ENCODE measurements at regions not wholly inside any gene's neighbourhood (a gene's known extent, or its start where the extent isn't known, plus 50 kb on each side); places are given as distances from the start of the nearest gene placed in this dataset.
"Not testable (repeated sequence)": the region's sequence is repeated elsewhere in the genome, so short reads cannot be mapped to it uniquely, and the experiment has no call there.

DNA sequence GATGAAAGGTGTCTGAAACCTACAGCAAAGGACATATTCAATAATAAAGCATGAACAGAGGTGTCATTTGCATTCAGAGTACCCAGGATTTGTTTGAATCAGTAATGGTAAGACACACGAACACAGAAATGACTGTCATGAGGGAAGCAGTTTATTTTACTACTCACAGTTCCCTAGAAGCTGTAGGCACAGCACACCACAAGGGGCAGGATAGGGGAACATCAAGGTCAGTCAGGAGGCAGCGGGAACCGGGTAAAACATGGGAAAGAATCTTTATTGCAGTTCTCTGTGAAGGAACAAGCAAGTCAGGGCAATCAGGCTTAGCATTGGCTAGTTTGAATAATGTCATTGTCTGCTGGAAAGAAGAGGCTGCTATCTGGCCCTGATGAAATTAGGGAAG, 70.2 kb upstream of the PDSS1 start:
- peak in 1 of 2 donors; percentile 21 for DNase-seq (ENCODE audit: low read depth in 1 of 2, low spot score in 1 of 2)
- H3K36me3 ChIP-seq = no peaks in the 10 kb centered on the region
- TF ChIP-seq, protein P1, sequence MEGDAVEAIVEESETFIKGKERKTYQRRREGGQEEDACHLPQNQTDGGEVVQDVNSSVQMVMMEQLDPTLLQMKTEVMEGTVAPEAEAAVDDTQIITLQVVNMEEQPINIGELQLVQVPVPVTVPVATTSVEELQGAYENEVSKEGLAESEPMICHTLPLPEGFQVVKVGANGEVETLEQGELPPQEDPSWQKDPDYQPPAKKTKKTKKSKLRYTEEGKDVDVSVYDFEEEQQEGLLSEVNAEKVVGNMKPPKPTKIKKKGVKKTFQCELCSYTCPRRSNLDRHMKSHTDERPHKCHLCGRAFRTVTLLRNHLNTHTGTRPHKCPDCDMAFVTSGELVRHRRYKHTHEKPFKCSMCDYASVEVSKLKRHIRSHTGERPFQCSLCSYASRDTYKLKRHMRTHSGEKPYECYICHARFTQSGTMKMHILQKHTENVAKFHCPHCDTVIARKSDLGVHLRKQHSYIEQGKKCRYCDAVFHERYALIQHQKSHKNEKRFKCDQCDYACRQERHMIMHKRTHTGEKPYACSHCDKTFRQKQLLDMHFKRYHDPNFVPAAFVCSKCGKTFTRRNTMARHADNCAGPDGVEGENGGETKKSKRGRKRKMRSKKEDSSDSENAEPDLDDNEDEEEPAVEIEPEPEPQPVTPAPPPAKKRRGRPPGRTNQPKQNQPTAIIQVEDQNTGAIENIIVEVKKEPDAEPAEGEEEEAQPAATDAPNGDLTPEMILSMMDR (IDR thresholded peaks at IDR 0.05; ENCODE audit: low read depth, low read length) = no peak
- H3K4me1 ChIP-seq (ENCODE audit: low read depth) = no peaks in the 10 kb centered on the region
- H3K27ac ChIP-seq = no peak overlapping the region
- H3K27me3 ChIP-seq = peaks cover 38% of the 10 kb centered on the region
- H3K4me3 ChIP-seq = no peak overlapping the region
- no peaks in the 10 kb centered on the region for H3K9me3 ChIP-seq (ENCODE audit: low read depth)

DNA sequence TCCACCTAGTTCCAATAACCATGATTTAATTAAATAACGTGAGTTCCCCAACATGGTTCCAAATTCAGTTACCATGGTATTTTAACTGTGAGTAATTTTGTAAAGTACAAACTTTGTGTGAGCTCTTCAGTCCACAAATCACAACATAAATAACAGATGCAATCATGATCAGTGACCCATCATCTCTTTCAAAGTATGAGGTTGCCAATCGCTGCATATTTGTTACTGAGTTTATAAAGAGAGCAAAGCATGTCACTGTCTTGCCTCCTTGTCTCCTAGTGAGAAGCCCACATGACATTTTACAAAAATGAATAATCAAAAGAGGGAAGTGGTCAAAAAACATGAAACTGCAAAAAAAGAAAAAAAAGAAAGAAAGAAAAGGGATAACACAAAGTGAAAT, 69.1 kb upstream of the PDSS1 start:
- Histone ChIP-seq H3K36me3 (no peaks in the 10 kb centered on the region), H3K9me3 (ENCODE audit: low read depth) (no peaks in the 10 kb centered on the region), H3K4me3 (no peak overlapping the region), H3K27ac (no peak overlapping the region), H3K4me1 (ENCODE audit: low read depth) (no peaks in the 10 kb centered on the region), H3K27me3 (peaks cover 28% of the 10 kb centered on the region)
- DNase-seq (ENCODE audit: low read depth in 1 of 2, low spot score in 1 of 2) = no peak
- TF ChIP-seq, protein P1 (IDR thresholded peaks at IDR 0.05; ENCODE audit: low read depth, low read length) = no peak

DNA sequence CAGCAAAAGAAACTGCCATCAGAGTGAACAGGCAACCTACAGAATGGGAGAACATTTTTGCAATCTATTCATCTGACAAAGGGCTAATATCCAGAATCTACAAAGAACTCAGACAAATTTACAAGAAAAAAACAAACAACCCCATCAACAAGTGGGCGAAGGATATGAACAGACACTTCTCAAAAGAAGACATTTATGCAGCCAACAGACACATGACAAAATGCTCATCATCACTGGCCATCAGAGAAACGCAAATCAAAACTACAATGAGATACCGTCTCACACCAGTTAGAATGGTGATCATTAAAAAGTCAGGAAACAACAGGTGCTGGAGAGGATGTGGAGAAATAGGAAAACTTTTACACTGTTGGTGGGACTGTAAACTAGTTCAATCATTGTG, 65.3 kb upstream of the PDSS1 start:
- not testable (repeated sequence) for H3K9me3 ChIP-seq (ENCODE audit: low read depth); DNase-seq (ENCODE audit: low read depth in 1 of 2, low spot score in 1 of 2); H3K27me3 ChIP-seq; H3K4me1 ChIP-seq (ENCODE audit: low read depth); H3K4me3 ChIP-seq; H3K36me3 ChIP-seq; H3K27ac ChIP-seq

DNA sequence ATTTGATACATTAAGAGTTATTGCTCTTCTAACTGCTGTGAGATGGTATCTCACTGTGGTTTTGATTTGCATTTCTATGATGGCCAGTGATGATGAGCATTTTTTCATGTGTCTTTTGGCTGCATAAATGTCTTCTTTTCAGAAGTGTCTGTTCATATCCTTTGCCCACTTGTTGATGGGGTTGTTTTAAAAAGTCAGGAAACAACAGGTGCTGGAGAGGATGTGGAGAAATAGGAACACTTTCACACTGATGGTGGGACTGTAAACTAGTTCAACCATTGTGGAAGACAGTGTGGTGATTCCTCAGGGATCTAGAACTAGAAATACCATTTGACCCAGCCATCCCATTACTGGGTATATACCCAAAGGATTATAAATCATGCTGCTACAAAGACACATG, 63.4 kb upstream of the PDSS1 start:
- not testable (repeated sequence) for H3K4me1 ChIP-seq (ENCODE audit: low read depth); H3K4me3 ChIP-seq; H3K36me3 ChIP-seq; H3K9me3 ChIP-seq (ENCODE audit: low read depth); H3K27ac ChIP-seq; DNase-seq (ENCODE audit: low read depth in 1 of 2, low spot score in 1 of 2); H3K27me3 ChIP-seq

DNA sequence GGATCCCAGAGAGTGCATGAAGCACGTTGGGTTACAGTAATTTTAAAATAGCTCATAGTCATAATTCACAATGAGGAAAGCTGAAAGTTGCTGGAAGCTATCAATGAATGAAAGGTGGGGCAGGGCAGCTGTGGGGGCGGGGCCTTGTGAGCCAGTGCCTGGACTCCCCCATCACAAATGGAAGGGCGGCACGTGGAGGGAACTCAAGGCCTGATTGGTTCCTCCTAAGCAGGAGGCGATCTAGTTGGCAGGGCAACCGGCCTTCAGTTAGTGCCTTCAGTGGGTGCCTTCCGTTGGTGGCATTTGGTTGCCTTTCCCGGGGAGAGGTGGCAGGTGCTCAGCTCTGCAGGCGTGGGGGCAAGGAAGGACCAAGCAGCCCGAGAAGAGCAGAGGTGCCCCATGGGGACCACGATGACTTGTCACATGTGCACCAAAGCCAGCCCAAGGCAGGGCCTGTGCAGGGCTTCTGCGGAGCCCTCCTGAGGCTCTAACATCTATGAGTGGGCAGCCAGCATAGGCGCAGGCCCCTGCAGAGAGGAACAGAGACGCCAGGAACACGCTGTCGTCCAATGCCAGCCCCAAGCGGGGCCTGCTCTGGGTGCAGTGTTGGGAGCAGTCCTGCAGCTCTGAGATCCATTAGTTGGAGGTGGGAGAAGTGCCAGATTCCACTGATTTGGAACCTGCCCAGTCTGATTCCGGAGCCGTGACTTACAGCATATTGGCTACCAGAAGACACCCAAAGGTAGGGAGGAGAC, 59.8 kb upstream of the PDSS1 start:
- no peak overlapping the region for H3K4me3 ChIP-seq
- H3K27ac ChIP-seq = no peak overlapping the region
- no peaks in the 10 kb centered on the region for H3K4me1 ChIP-seq (ENCODE audit: low read depth)
- H3K36me3 ChIP-seq = no peaks in the 10 kb centered on the region
- DNase-seq (ENCODE audit: low read depth in 1 of 2, low spot score in 1 of 2) = no peak
- TF ChIP-seq, protein P1 (IDR thresholded peaks at IDR 0.05; ENCODE audit: low read depth, low read length) = no peak
- no peaks in the 10 kb centered on the region for H3K27me3 ChIP-seq
- no peaks in the 10 kb centered on the region for H3K9me3 ChIP-seq (ENCODE audit: low read depth)

DNA sequence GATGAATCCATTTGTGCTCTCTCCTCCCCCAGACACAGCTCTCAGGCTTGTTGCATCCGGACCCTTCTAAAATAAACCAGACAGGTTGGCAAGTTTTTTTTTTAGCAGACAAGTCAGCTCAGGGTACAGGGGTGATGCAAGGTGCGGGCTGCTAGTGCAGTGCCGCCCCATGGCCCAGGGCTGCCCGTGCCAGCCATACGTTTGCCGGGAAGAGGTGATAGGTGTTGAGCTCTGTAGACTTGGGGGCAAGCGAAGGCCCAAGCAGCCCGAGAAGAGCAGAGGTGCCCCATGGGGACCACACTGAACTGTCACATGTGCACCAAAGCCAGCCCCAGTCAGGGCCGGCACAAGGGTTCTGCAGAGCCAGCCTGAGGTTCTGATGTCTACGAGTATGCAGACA, 57.1 kb upstream of the PDSS1 start:
- TF ChIP-seq, protein P1 (IDR thresholded peaks at IDR 0.05; ENCODE audit: low read depth, low read length) = no peak
- H3K4me1 ChIP-seq (ENCODE audit: low read depth) = no peaks in the 10 kb centered on the region
- H3K27ac ChIP-seq = no peak overlapping the region
- no peaks in the 10 kb centered on the region for H3K9me3 ChIP-seq (ENCODE audit: low read depth)
- H3K4me3 ChIP-seq = no peak overlapping the region
- DNase-seq (ENCODE audit: low read depth in 1 of 2, low spot score in 1 of 2) = no peak
- H3K27me3 ChIP-seq = no peaks in the 10 kb centered on the region
- no peaks in the 10 kb centered on the region for H3K36me3 ChIP-seq
